ENCODE measurements at regions not wholly inside any gene's neighbourhood (a gene's known extent, or its start where the extent isn't known, plus 50 kb on each side); places are given as distances from the start of the nearest gene placed in this dataset.

DNA sequence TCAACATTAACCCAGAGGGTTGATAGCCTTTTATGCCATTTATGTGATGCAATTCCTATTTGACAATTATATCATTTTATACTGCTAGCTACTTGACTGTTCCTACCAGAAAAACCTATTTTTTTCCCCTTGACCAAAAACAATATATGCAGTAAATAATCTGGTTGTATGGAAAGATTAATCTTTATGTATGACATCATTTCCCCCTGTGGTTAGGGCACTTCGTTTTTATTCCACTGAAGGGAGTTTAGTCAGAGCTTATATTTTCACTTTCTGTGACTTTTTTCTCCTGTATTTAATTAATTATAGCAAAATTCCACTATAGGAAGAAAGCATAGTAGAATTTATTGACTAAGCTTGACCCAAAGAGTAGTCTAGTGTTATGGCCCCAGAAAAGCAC is 107.6 kb downstream of the HAUS1 start:
- TF ChIP-seq, protein P1, sequence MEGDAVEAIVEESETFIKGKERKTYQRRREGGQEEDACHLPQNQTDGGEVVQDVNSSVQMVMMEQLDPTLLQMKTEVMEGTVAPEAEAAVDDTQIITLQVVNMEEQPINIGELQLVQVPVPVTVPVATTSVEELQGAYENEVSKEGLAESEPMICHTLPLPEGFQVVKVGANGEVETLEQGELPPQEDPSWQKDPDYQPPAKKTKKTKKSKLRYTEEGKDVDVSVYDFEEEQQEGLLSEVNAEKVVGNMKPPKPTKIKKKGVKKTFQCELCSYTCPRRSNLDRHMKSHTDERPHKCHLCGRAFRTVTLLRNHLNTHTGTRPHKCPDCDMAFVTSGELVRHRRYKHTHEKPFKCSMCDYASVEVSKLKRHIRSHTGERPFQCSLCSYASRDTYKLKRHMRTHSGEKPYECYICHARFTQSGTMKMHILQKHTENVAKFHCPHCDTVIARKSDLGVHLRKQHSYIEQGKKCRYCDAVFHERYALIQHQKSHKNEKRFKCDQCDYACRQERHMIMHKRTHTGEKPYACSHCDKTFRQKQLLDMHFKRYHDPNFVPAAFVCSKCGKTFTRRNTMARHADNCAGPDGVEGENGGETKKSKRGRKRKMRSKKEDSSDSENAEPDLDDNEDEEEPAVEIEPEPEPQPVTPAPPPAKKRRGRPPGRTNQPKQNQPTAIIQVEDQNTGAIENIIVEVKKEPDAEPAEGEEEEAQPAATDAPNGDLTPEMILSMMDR (IDR thresholded peaks at IDR 0.05; ENCODE audit: poor library complexity): no peak
- no peak for TF ChIP-seq EZH2 (IDR thresholded peaks at IDR 0.05; ENCODE audit: borderline replicate concordance)

All from hepatocyte (in vitro differentiated cells).